GM23338 (cell line): ENCODE measurements at regions not wholly inside any gene's neighbourhood (a gene's known extent, or its start where the extent isn't known, plus 50 kb on each side); places are given as distances from the start of the nearest gene placed in this dataset.

Experiments used
- ATAC-seq: fragments of 200-7000 bp; cut with Tn5 transposase; 3 replicates; pipeline ENCODE4 v1.9.1; 2020
- DNase-seq: peaks from one replicate; pipeline ENCODE4 v3.0.0-alpha.2; 2015; ENCODE audit warnings: low spot score
- H2AFZ ChIP-seq: fragments of 200-600 bp; sonication (generic); 2 replicates; pipeline ENCODE4 v1.8.0; 2016; ENCODE audit warnings: antibody characterized with exemption, mild to moderate bottlenecking, moderate library complexity
- H3F3A ChIP-seq: fragments of 200-600 bp; sonication (generic); replicated peaks from 2 replicates; pipeline ENCODE4 v1.8.0; 2017; ENCODE audit warnings: antibody characterized with exemption, mixed run types, low read depth
- H3K27ac ChIP-seq: fragments of 200-600 bp; sonication (generic); 2 replicates; pipeline ENCODE4 v1.6.1; 2016; ENCODE audit warnings: low read depth
- H3K27me3 ChIP-seq: fragments of 200-600 bp; sonication (generic); 2 replicates; pipeline ENCODE4 v1.8.0; 2016; ENCODE audit warnings: mild to moderate bottlenecking, mixed run types, moderate library complexity; ENCODE audit not compliant: insufficient read depth
- H3K36me3 ChIP-seq: fragments of 200-600 bp; sonication (generic); 2 replicates; pipeline ENCODE4 v1.8.0; 2016; ENCODE audit warnings: mild to moderate bottlenecking; ENCODE audit not compliant: insufficient read depth
- H3K4me1 ChIP-seq: fragments of 200-600 bp; sonication (generic); 2 replicates; pipeline ENCODE4 v1.8.0; 2016; ENCODE audit warnings: mild to moderate bottlenecking, moderate library complexity; ENCODE audit not compliant: insufficient read depth
- H3K4me2 ChIP-seq: fragments of 200-600 bp; sonication (generic); 2 replicates; pipeline ENCODE4 v1.7.1; 2017; ENCODE audit warnings: mixed run types
- H3K4me3 ChIP-seq: fragments of 200-600 bp; sonication (generic); 2 replicates; pipeline ENCODE4 v1.6.1; 2016; ENCODE audit warnings: mixed run types
- H3K79me2 ChIP-seq: fragments of 200-600 bp; sonication (generic); replicated peaks from 2 replicates; pipeline ENCODE4 v1.8.0; 2017; ENCODE audit warnings: mild to moderate bottlenecking; ENCODE audit not compliant: insufficient read depth
- H3K9me2 ChIP-seq: fragments of 200-600 bp; sonication (generic); 2 replicates; pipeline ENCODE4 v1.8.0; 2017; ENCODE audit not compliant: insufficient read depth
- H4K20me1 ChIP-seq: fragments of 200-600 bp; sonication (generic); replicated peaks from 2 replicates; pipeline ENCODE4 v1.8.0; 2017; ENCODE audit warnings: mild to moderate bottlenecking; ENCODE audit not compliant: insufficient read depth
- H3K27ac Mint-ChIP-seq: 2 replicates; pipeline ENCODE4 v1.8.0; 2020; ENCODE audit warnings: inconsistent platforms, mild to moderate bottlenecking, moderate library complexity, mixed read lengths
- H3K27me3 Mint-ChIP-seq: 3 replicates; pipeline ENCODE4 v1.8.0; 2022; ENCODE audit warnings: low read depth, mild to moderate bottlenecking, moderate library complexity, mixed read lengths, inconsistent platforms; ENCODE audit not compliant: insufficient read depth, poor library complexity
- H3K36me3 Mint-ChIP-seq: 3 replicates; pipeline ENCODE4 v1.8.0; 2021; ENCODE audit warnings: low read depth, mild to moderate bottlenecking, inconsistent platforms, moderate library complexity, mixed read lengths
- H3K4me1 Mint-ChIP-seq: 3 replicates; pipeline ENCODE4 v1.8.0; 2020; ENCODE audit warnings: mild to moderate bottlenecking, inconsistent platforms, mixed read lengths
- H3K4me3 Mint-ChIP-seq: 3 replicates; pipeline ENCODE4 v1.8.0; 2021; ENCODE audit warnings: moderate library complexity, mild to moderate bottlenecking, inconsistent platforms, mixed read lengths
- H3K9me3 Mint-ChIP-seq: 3 replicates; pipeline ENCODE4 v1.8.0; 2020; ENCODE audit warnings: moderate library complexity, mild to moderate bottlenecking, inconsistent platforms, mixed read lengths
- CREB1 ChIP-seq: fragments of 250-450 bp; sonication (Bioruptor Pico); IDR thresholded peaks from 2 replicates; pipeline ENCODE4 v1.5.0; 2020; ENCODE audit warnings: low read depth, mild to moderate bottlenecking, moderate library complexity
- EZH2phosphoT487 ChIP-seq: fragments of 200-600 bp; sonication (generic); IDR thresholded peaks from one replicate; pipeline ENCODE4 v1.8.1; 2018; ENCODE audit warnings: antibody characterized with exemption; ENCODE audit not compliant: unreplicated experiment
- NANOG ChIP-seq: IDR thresholded peaks from 2 replicates; pipeline ENCODE4 v1.6.1; 2016; ENCODE audit warnings: antibody characterized with exemption, borderline replicate concordance
- POLR2AphosphoS5 ChIP-seq: IDR thresholded peaks from 2 replicates; pipeline ENCODE4 v1.6.1; 2016; ENCODE audit warnings: antibody characterized with exemption, low read depth
- STAT1 ChIP-seq: IDR thresholded peaks from one replicate; pipeline ENCODE4 v1.6.1; 2016; ENCODE audit warnings: antibody characterized with exemption; ENCODE audit not compliant: unreplicated experiment
- ZNF114 ChIP-seq: fragments of 250-450 bp; sonication (Bioruptor Pico); IDR thresholded peaks from 2 replicates; pipeline ENCODE4 v1.5.0; 2020; ENCODE audit warnings: mild to moderate bottlenecking, moderate library complexity
- ZNF331 ChIP-seq: fragments of 250-450 bp; sonication (Bioruptor Pico); IDR thresholded peaks from 2 replicates; pipeline ENCODE4 v1.5.0; 2020; ENCODE audit warnings: low read depth, mild to moderate bottlenecking, moderate library complexity
- TF ChIP-seq, protein P1 (sequence below): fragments of 250-450 bp; sonication (Bioruptor Pico); IDR thresholded peaks from 2 replicates; pipeline ENCODE4 v1.5.0; 2020; ENCODE audit warnings: mild to moderate bottlenecking, moderate library complexity
- TF ChIP-seq, protein P2 (sequence below): IDR thresholded peaks from 2 replicates; pipeline ENCODE4 v1.6.1; 2016; ENCODE audit warnings: antibody characterized with exemption

DNA sequence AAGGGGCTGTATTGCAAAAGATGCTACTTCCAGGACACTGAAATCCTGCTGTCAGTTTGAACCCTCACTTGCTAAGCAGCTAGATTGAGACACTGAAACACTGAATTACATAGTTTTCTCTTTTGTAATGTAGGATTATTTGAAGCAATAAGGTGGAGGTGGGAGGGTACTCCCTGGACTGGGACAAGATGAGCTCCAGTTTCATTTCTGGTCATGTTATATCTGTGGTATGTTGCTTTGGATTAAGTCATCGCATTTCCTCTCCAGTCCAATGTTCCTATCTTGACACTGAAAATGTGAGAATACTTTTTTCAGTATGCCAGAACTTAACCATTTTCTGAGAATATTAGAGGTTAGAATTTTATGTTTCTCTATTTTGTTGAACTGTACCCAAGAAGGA lies 426.2 kb upstream of the MEX3C start:
- peaks cover 21% of the 10 kb centered on the region for H3K4me1 Mint-ChIP-seq
- no peak overlapping the region for H3K4me3 ChIP-seq
- no peaks in the 10 kb centered on the region for H3K79me2 ChIP-seq
- no peaks in the 10 kb centered on the region for H3K9me2 ChIP-seq
- no peak overlapping the region for H3K27ac ChIP-seq
- 0 out of 3 replicates have a peak, but pooled peaks cover 3% of the 10 kb centered on the region for H3K36me3 Mint-ChIP-seq
- H3K4me1 ChIP-seq, result peaks cover 14% of the 10 kb centered on the region
- H3K27me3 ChIP-seq, result no peaks in the 10 kb centered on the region
- no peak overlapping the region for H3K27ac Mint-ChIP-seq
- H3K36me3 ChIP-seq, result no peaks in the 10 kb centered on the region
- TF ChIP-seq, protein P1, sequence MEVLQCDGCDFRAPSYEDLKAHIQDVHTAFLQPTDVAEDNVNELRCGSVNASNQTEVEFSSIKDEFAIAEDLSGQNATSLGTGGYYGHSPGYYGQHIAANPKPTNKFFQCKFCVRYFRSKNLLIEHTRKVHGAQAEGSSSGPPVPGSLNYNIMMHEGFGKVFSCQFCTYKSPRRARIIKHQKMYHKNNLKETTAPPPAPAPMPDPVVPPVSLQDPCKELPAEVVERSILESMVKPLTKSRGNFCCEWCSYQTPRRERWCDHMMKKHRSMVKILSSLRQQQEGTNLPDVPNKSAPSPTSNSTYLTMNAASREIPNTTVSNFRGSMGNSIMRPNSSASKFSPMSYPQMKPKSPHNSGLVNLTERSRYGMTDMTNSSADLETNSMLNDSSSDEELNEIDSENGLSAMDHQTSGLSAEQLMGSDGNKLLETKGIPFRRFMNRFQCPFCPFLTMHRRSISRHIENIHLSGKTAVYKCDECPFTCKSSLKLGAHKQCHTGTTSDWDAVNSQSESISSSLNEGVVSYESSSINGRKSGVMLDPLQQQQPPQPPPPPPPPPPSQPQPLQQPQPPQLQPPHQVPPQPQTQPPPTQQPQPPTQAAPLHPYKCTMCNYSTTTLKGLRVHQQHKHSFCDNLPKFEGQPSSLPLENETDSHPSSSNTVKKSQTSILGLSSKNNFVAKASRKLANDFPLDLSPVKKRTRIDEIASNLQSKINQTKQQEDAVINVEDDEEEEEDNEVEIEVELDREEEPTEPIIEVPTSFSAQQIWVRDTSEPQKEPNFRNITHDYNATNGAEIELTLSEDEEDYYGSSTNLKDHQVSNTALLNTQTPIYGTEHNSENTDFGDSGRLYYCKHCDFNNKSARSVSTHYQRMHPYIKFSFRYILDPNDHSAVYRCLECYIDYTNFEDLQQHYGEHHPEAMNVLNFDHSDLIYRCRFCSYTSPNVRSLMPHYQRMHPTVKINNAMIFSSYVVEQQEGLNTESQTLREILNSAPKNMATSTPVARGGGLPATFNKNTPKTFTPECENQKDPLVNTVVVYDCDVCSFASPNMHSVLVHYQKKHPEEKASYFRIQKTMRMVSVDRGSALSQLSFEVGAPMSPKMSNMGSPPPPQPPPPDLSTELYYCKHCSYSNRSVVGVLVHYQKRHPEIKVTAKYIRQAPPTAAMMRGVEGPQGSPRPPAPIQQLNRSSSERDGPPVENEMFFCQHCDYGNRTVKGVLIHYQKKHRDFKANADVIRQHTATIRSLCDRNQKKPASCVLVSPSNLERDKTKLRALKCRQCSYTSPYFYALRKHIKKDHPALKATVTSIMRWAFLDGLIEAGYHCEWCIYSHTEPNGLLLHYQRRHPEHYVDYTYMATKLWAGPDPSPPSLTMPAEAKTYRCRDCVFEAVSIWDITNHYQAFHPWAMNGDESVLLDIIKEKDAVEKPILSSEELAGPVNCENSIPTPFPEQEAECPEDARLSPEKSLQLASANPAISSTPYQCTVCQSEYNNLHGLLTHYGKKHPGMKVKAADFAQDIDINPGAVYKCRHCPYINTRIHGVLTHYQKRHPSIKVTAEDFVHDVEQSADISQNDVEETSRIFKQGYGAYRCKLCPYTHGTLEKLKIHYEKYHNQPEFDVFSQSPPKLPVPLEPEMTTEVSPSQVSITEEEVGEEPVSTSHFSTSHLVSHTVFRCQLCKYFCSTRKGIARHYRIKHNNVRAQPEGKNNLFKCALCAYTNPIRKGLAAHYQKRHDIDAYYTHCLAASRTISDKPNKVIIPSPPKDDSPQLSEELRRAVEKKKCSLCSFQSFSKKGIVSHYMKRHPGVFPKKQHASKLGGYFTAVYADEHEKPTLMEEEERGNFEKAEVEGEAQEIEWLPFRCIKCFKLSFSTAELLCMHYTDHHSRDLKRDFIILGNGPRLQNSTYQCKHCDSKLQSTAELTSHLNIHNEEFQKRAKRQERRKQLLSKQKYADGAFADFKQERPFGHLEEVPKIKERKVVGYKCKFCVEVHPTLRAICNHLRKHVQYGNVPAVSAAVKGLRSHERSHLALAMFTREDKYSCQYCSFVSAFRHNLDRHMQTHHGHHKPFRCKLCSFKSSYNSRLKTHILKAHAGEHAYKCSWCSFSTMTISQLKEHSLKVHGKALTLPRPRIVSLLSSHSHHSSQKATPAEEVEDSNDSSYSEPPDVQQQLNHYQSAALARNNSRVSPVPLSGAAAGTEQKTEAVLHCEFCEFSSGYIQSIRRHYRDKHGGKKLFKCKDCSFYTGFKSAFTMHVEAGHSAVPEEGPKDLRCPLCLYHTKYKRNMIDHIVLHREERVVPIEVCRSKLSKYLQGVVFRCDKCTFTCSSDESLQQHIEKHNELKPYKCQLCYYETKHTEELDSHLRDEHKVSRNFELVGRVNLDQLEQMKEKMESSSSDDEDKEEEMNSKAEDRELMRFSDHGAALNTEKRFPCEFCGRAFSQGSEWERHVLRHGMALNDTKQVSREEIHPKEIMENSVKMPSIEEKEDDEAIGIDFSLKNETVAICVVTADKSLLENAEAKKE, result no peak
- TF ChIP-seq POLR2AphosphoS5 (no peak), EZH2phosphoT487 (no peak), CREB1 (CRISPR knock-in tag) (no peak), STAT1 (no peak), ZNF114 (CRISPR knock-in tag) (no peak), NANOG (no peak), ZNF331 (no peak)
- TF ChIP-seq, protein P2, sequence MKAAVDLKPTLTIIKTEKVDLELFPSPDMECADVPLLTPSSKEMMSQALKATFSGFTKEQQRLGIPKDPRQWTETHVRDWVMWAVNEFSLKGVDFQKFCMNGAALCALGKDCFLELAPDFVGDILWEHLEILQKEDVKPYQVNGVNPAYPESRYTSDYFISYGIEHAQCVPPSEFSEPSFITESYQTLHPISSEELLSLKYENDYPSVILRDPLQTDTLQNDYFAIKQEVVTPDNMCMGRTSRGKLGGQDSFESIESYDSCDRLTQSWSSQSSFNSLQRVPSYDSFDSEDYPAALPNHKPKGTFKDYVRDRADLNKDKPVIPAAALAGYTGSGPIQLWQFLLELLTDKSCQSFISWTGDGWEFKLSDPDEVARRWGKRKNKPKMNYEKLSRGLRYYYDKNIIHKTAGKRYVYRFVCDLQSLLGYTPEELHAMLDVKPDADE, result no peak
- H3K4me3 Mint-ChIP-seq, result no peak overlapping the region
- ATAC-seq (no peak), DNase-seq (no peak)
- peaks cover 8% of the 10 kb centered on the region for H3K27me3 Mint-ChIP-seq
- no peak overlapping the region for H2AFZ ChIP-seq
- no peaks in the 10 kb centered on the region for H3F3A ChIP-seq
- H4K20me1 ChIP-seq, result no peaks in the 10 kb centered on the region
- H3K4me2 ChIP-seq, result no peak overlapping the region
- H3K9me3 Mint-ChIP-seq, result peaks cover 2% of the 10 kb centered on the region; the same call in 1 of the 3 replicates
